NCI-H1105 (cell line): ENCODE measurements at regions not wholly inside any gene's neighbourhood (a gene's known extent, or its start where the extent isn't known, plus 50 kb on each side); places are given as distances from the start of the nearest gene placed in this dataset.
A peak's percentile ranks its signal among the peaks of the same experiment; 100 is the strongest.

Source experiments
- DNase-seq: peaks from one replicate; lab custom pipeline; 2025; lab: John Stamatoyannopoulos, UW

GRCh38 chr1:106072909-106073600, 983.4 kb upstream of the PRMT6 start:
- DNase-seq = no peak

GRCh38 chr1:106080608-106081325, 975.7 kb upstream of the PRMT6 start:
- no peak for DNase-seq

- DNase-seq = no peak
Observed at GRCh38 chr1:106111044-106111443, 945.4 kb upstream of the PRMT6 start.

- no peak for DNase-seq
Observed at GRCh38 chr1:106113851-106114250, 942.6 kb upstream of the PRMT6 start.

GRCh38 chr1:106120789-106121188, 935.7 kb upstream of the PRMT6 start:
- no peak for DNase-seq

GRCh38 chr1:106121728-106122127, 934.7 kb upstream of the PRMT6 start:
- no peak for DNase-seq

- no peak for DNase-seq
Observed at GRCh38 chr1:106134561-106134960, 921.9 kb upstream of the PRMT6 start.

- DNase-seq = no peak
Observed at GRCh38 chr1:106173101-106173500, 883.4 kb upstream of the PRMT6 start.

GRCh38 chr1:106178791-106179190, 877.7 kb upstream of the PRMT6 start:
- DNase-seq = peak; percentile 14

GRCh38 chr1:106181866-106182265, 874.6 kb upstream of the PRMT6 start:
- DNase-seq = no peak

GRCh38 chr1:106185089-106185488, 871.4 kb upstream of the PRMT6 start:
- DNase-seq = no peak

- DNase-seq = no peak
Observed at GRCh38 chr1:106189780-106190179, 866.7 kb upstream of the PRMT6 start.

GRCh38 chr1:106194206-106194605, 862.3 kb upstream of the PRMT6 start:
- no peak for DNase-seq

- DNase-seq = no peak
Observed at GRCh38 chr1:106200711-106201110, 855.8 kb upstream of the PRMT6 start.

- DNase-seq = no peak
Observed at GRCh38 chr1:106207185-106207584, 849.3 kb upstream of the PRMT6 start.

GRCh38 chr1:106217765-106218164, 838.7 kb upstream of the PRMT6 start:
- DNase-seq = no peak

GRCh38 chr1:106222403-106222802, 834.1 kb upstream of the PRMT6 start:
- no peak for DNase-seq

- no peak for DNase-seq
Observed at GRCh38 chr1:106223213-106223612, 833.3 kb upstream of the PRMT6 start.

- DNase-seq = no peak
Observed at GRCh38 chr1:106224426-106224825, 832.0 kb upstream of the PRMT6 start.

- DNase-seq = no peak
Observed at GRCh38 chr1:106225403-106225802, 831.1 kb upstream of the PRMT6 start.

- no peak for DNase-seq
Observed at GRCh38 chr1:106226550-106226949, 829.9 kb upstream of the PRMT6 start.

- no peak for DNase-seq
Observed at GRCh38 chr1:106232128-106232527, 824.3 kb upstream of the PRMT6 start.

- DNase-seq = no peak
Observed at GRCh38 chr1:106233511-106233910, 823.0 kb upstream of the PRMT6 start.

- no peak for DNase-seq
Observed at GRCh38 chr1:106249365-106249764, 807.1 kb upstream of the PRMT6 start.
